Astrocyte (in vitro differentiated cells and primary cell): ENCODE measurements at regions not wholly inside any gene's neighbourhood (a gene's known extent, or its start where the extent isn't known, plus 50 kb on each side); places are given as distances from the start of the nearest gene placed in this dataset.

Source experiments
- EZH2 ChIP-seq: IDR thresholded peaks from 2 replicates; pipeline ENCODE4 v1.6.1; 2012; ENCODE audit warnings: mild to moderate bottlenecking, low read length, inconsistent platforms; ENCODE audit not compliant: insufficient read depth
- TF ChIP-seq, protein P1 (sequence below): IDR thresholded peaks from 2 replicates; pipeline ENCODE4 v1.5.1; 2011; ENCODE audit warnings: low read depth, mild to moderate bottlenecking, inconsistent platforms, low read length, moderate library complexity; ENCODE audit not compliant: insufficient read depth

DNA sequence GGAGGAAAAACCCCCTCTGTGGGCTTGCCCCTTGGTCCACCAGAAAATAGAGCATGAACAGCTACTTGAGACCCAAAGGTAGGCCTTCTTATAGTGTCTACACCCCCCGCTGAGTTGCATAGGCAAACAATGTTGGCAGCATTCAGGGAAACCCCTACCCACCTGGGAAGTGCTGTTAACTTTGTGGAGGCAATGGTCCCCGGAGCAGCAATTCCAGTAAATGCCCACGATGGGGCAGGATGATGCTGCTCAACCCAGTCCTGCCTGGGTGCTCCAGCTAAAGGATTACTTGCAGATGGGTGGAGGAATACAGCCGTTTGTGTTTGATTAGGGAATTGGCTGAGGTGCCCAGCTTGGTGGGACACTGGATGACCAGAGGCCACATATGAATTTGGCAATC, 381.3 kb upstream of the ANO5 start:
- TF ChIP-seq, protein P1, sequence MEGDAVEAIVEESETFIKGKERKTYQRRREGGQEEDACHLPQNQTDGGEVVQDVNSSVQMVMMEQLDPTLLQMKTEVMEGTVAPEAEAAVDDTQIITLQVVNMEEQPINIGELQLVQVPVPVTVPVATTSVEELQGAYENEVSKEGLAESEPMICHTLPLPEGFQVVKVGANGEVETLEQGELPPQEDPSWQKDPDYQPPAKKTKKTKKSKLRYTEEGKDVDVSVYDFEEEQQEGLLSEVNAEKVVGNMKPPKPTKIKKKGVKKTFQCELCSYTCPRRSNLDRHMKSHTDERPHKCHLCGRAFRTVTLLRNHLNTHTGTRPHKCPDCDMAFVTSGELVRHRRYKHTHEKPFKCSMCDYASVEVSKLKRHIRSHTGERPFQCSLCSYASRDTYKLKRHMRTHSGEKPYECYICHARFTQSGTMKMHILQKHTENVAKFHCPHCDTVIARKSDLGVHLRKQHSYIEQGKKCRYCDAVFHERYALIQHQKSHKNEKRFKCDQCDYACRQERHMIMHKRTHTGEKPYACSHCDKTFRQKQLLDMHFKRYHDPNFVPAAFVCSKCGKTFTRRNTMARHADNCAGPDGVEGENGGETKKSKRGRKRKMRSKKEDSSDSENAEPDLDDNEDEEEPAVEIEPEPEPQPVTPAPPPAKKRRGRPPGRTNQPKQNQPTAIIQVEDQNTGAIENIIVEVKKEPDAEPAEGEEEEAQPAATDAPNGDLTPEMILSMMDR, result no peak
- TF ChIP-seq EZH2, result no peak
